PC-9 (cell line): ENCODE measurements at regions not wholly inside any gene's neighbourhood (a gene's known extent, or its start where the extent isn't known, plus 50 kb on each side); places are given as distances from the start of the nearest gene placed in this dataset.

Experiments
- BruUV-seq: library from RNA; stranded (reverse); fragments of 400-500 nt; replicated peaks from 2 replicates; lab custom pipeline; 2021; lab: Mats Ljungman, UMichigan
- CTCF ChIA-PET: fragments of 300-600 bp; sonication (Branson Sonifier 250); formaldehyde crosslinking; loops from one replicate; lab custom pipeline; 2022; ENCODE audit warnings: antibody characterized with exemption; lab: Charles Lee
- POLR2A ChIA-PET: fragments of 300-600 bp; sonication (Branson Sonifier 250); formaldehyde crosslinking; loops from one replicate; lab custom pipeline; 2022; ENCODE audit warnings: antibody characterized with exemption; ENCODE audit not compliant: unreplicated experiment; lab: Charles Lee
- DNase-seq, 2 experiments: peaks; one replicate each; pipeline versions ENCODE4 v3.0.0 to v3.0.0-alpha.2; 2015 to 2022; ENCODE audit warnings: mixed read lengths in 1 of 2
- H2AFZ ChIP-seq: fragments of 200-600 bp; sonication (generic); 2 replicates; pipeline ENCODE4 v1.8.1; 2017; ENCODE audit warnings: antibody characterized with exemption
- H3F3A ChIP-seq: fragments of 200-600 bp; sonication (generic); 2 replicates; pipeline ENCODE4 v1.8.1; 2017; ENCODE audit warnings: antibody characterized with exemption, mild to moderate bottlenecking, low read depth; ENCODE audit not compliant: insufficient read depth
- H3K27ac ChIP-seq: fragments of 200-600 bp; sonication (generic); 2 replicates; pipeline ENCODE4 v1.6.1; 2016; ENCODE audit warnings: mixed run types
- H3K27me3 ChIP-seq: fragments of 200-600 bp; sonication (generic); 2 replicates; pipeline ENCODE4 v1.6.1; 2016; ENCODE audit warnings: low read depth, mixed run types; ENCODE audit not compliant: insufficient read depth
- H3K36me3 ChIP-seq: fragments of 200-600 bp; sonication (generic); 2 replicates; pipeline ENCODE4 v1.6.1; 2016; ENCODE audit warnings: low read depth, mixed run types
- H3K4me1 ChIP-seq: fragments of 200-600 bp; sonication (generic); replicated peaks from 2 replicates; pipeline ENCODE4 v1.6.1; 2016; ENCODE audit warnings: mixed run types; ENCODE audit not compliant: insufficient read depth
- H3K4me2 ChIP-seq: fragments of 200-600 bp; sonication (generic); 2 replicates; pipeline ENCODE4 v1.6.1; 2017; ENCODE audit warnings: mixed run types
- H3K4me3 ChIP-seq: fragments of 200-600 bp; sonication (generic); 2 replicates; pipeline ENCODE4 v1.6.1; 2016; ENCODE audit warnings: mixed run types
- H3K79me2 ChIP-seq: fragments of 200-600 bp; sonication (generic); 2 replicates; pipeline ENCODE4 v1.6.1; 2017; ENCODE audit warnings: low read depth, mixed run types
- H3K9me2 ChIP-seq: fragments of 200-600 bp; sonication (generic); 2 replicates; pipeline ENCODE4 v1.8.1; 2017; ENCODE audit warnings: mild to moderate bottlenecking; ENCODE audit not compliant: insufficient read depth
- H3K9me3 ChIP-seq: fragments of 200-600 bp; sonication (generic); 2 replicates; pipeline ENCODE4 v1.8.1; 2016; ENCODE audit warnings: low read depth; ENCODE audit not compliant: insufficient read depth
- H4K20me1 ChIP-seq: fragments of 200-600 bp; sonication (generic); 2 replicates; pipeline ENCODE4 v1.8.1; 2017; ENCODE audit not compliant: insufficient read depth
- EZH2 ChIP-seq: fragments of 200-600 bp; sonication (generic); IDR thresholded peaks from 2 replicates; pipeline ENCODE4 v1.8.0; 2017; ENCODE audit warnings: antibody characterized with exemption, low read depth
- intact Hi-C: fragments of 100-400 bp; cut with micrococcal nuclease; formaldehyde crosslinking; loops from one replicate; pipeline ENCODE4 v1.10.0; 2022; ENCODE audit not compliant: unreplicated experiment
- TF ChIP-seq, protein P1 (sequence below): fragments of 200-600 bp; sonication (generic); conservative IDR thresholded peaks from 2 replicates; pipeline ENCODE4 v1.6.1; 2017; ENCODE audit warnings: mixed run types, antibody characterized with exemption, mild to moderate bottlenecking, moderate library complexity

GRCh38 chr1:83764209-83764608 is 234.7 kb downstream of the TTLL7 start:
- no peaks in the 10 kb centered on the region for H3K4me1 ChIP-seq
- no peaks in the 10 kb centered on the region for H3K9me2 ChIP-seq
- TF ChIP-seq, protein P1, sequence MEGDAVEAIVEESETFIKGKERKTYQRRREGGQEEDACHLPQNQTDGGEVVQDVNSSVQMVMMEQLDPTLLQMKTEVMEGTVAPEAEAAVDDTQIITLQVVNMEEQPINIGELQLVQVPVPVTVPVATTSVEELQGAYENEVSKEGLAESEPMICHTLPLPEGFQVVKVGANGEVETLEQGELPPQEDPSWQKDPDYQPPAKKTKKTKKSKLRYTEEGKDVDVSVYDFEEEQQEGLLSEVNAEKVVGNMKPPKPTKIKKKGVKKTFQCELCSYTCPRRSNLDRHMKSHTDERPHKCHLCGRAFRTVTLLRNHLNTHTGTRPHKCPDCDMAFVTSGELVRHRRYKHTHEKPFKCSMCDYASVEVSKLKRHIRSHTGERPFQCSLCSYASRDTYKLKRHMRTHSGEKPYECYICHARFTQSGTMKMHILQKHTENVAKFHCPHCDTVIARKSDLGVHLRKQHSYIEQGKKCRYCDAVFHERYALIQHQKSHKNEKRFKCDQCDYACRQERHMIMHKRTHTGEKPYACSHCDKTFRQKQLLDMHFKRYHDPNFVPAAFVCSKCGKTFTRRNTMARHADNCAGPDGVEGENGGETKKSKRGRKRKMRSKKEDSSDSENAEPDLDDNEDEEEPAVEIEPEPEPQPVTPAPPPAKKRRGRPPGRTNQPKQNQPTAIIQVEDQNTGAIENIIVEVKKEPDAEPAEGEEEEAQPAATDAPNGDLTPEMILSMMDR = no peak
- no peak for TF ChIP-seq EZH2
- no peaks in the 10 kb centered on the region for H4K20me1 ChIP-seq
- no peaks in the 10 kb centered on the region for H3K36me3 ChIP-seq
- H3K79me2 ChIP-seq = no peaks in the 10 kb centered on the region
- H3K27ac ChIP-seq = no peak overlapping the region
- intact Hi-C loops = no loop called here
- CTCF ChIA-PET = no interaction called here
- H3F3A ChIP-seq = no peaks in the 10 kb centered on the region
- POLR2A ChIA-PET = interaction anchor here (0.6 kb wide), 1 partner anchor 973 kb away, joined by 6 read pairs; no protein-coding TSS in a partner anchor
- H3K4me2 ChIP-seq = no peak overlapping the region
- H3K27me3 ChIP-seq = 0 out of 2 replicates have a peak, but pooled peaks cover 9% of the 10 kb centered on the region
- BruUV-seq = no TSS peak
- no peaks in the 10 kb centered on the region for H3K9me3 ChIP-seq
- no peak for DNase-seq
- H3K4me3 ChIP-seq = no peak overlapping the region
- H2AFZ ChIP-seq = no peak overlapping the region

- Histone ChIP-seq H4K20me1 (no peaks in the 10 kb centered on the region), H3K4me3 (no peak overlapping the region), H3K4me2 (no peak overlapping the region), H3K36me3 (no peaks in the 10 kb centered on the region), H3K27me3 (0 out of 2 replicates have a peak, but pooled peaks cover 9% of the 10 kb centered on the region), H3K27ac (no peak overlapping the region), H3F3A (no peaks in the 10 kb centered on the region), H3K9me3 (no peaks in the 10 kb centered on the region), H3K9me2 (no peaks in the 10 kb centered on the region), H3K79me2 (no peaks in the 10 kb centered on the region), H3K4me1 (no peaks in the 10 kb centered on the region), H2AFZ (no peak overlapping the region)
- POLR2A ChIA-PET = interaction anchor here (0.6 kb wide), 1 partner anchor 33 kb away, joined by 14 read pairs; no protein-coding TSS in a partner anchor
- intact Hi-C loops = no loop called here
- DNase-seq = no peak
- CTCF ChIA-PET = no interaction called here
- TF ChIP-seq, protein P1 = no peak
- TF ChIP-seq EZH2 = no peak
- BruUV-seq = no TSS peak
Measured at GRCh38 chr1:83763361-83764095, 235.4 kb downstream of the TTLL7 start.

DNA sequence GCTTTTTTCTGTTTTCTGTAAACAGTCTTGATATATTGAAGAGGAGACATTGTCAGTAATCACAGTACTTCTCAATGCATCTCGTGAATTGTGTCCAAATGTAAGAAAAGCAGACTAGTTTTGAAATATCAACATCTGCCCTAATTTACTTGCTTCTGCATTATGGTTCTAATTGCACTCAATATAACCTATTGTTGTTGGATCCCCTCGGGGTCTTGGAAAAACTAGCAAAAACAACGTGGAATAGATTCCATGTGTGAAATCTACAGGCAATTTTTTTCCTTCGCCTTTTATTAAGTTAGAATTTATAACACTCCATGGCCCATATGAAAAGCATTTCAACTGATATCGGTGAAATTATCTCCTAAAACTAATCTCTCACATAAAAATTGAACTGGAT is 236.5 kb downstream of the TTLL7 start:
- Histone ChIP-seq H4K20me1 (no peaks in the 10 kb centered on the region), H3K4me2 (no peak overlapping the region), H3K79me2 (no peaks in the 10 kb centered on the region), H3K27ac (no peak overlapping the region), H3K4me3 (no peak overlapping the region), H3K36me3 (no peaks in the 10 kb centered on the region), H2AFZ (no peak overlapping the region), H3F3A (no peaks in the 10 kb centered on the region), H3K9me2 (no peaks in the 10 kb centered on the region), H3K9me3 (no peaks in the 10 kb centered on the region), H3K4me1 (no peaks in the 10 kb centered on the region), H3K27me3 (0 out of 2 replicates have a peak, but pooled peaks cover 9% of the 10 kb centered on the region)
- no peak for DNase-seq
- no TSS peak for BruUV-seq
- intact Hi-C loops = no loop called here
- POLR2A ChIA-PET = no interaction called here
- CTCF ChIA-PET = no interaction called here
- TF ChIP-seq, protein P1 = no peak
- no peak for TF ChIP-seq EZH2
